Gastroesophageal sphincter (tissue), 4 donors: ENCODE measurements at regions not wholly inside any gene's neighbourhood (a gene's known extent, or its start where the extent isn't known, plus 50 kb on each side); places are given as distances from the start of the nearest gene placed in this dataset.
"Not testable (repeated sequence)": the region's sequence is repeated elsewhere in the genome, so short reads cannot be mapped to it uniquely, and the experiment has no call there.

Source experiments
- ATAC-seq: fragments of 150-250 bp; one replicate; pipeline ENCODE4 v1.9.1; 2016; ENCODE audit warnings: mild to moderate bottlenecking, moderate library complexity
- H3K27ac ChIP-seq, 4 donors: fragments of 200-600 bp; sonication (generic) in 3 of 4; 1 replicate in 3 of 4; 2 replicates in 1 of 4; pipeline ENCODE4 v1.5.1; 2016 to 2019
- H3K27me3 ChIP-seq: fragments of 200-600 bp; sonication (generic); one replicate; pipeline ENCODE4 v1.5.1; 2019
- H3K36me3 ChIP-seq, 2 donors: fragments of 200-600 bp; sonication (generic); one replicate each; pipeline ENCODE4 v1.5.1; 2019; ENCODE audit warnings: control low read depth in 1 of 2
- H3K4me1 ChIP-seq, 3 donors: fragments of 200-600 bp; sonication (generic); 1 replicate in 2 of 3; 2 replicates in 1 of 3; pipeline ENCODE4 v1.5.1; 2016 to 2019; ENCODE audit warnings: control low read depth in 2 of 3
- H3K4me3 ChIP-seq, 2 donors: fragments of 200-600 bp; sonication (generic); one replicate each; pipeline ENCODE4 v1.5.1; 2019; ENCODE audit warnings: mild to moderate bottlenecking in 1 of 2, moderate library complexity in 1 of 2
- H3K9me3 ChIP-seq, 3 donors: fragments of 200-600 bp; sonication (generic); one replicate each; pipeline ENCODE4 v1.5.1; 2017 to 2019; ENCODE audit warnings: control low read depth in 2 of 3
- EP300 ChIP-seq: sonication (generic); formaldehyde crosslinking; IDR thresholded peaks from one replicate; pipeline ENCODE4 v1.6.1; 2017; ENCODE audit warnings: antibody characterized with exemption, mild to moderate bottlenecking
- POLR2A ChIP-seq, 2 donors: fragments of 450-650 bp; IDR thresholded peaks; one replicate each; pipeline ENCODE4 v1.6.1; 2017; ENCODE audit warnings: antibody characterized with exemption in 2 of 2, mild to moderate bottlenecking in 2 of 2, moderate library complexity in 1 of 2
- POLR2AphosphoS5 ChIP-seq: sonication (generic); formaldehyde crosslinking; IDR thresholded peaks from one replicate; pipeline ENCODE4 v1.6.1; 2017; ENCODE audit warnings: antibody characterized with exemption
- WGBS, 2 donors: methylation state at CpG; one replicate each; pipeline ENCODE4 v1.1.5; 2018; ENCODE audit warnings: low coverage in 1 of 2; 5-methylcytosine and 5-hydroxymethylcytosine counted together
- TF ChIP-seq, protein P1 (sequence below), 4 experiments: fragments of 200-600 bp in 2 of 4; fragments of 450-650 bp in 2 of 4; sonication (generic) in 1 of 4; IDR thresholded peaks; one replicate each; pipeline ENCODE4 v1.5.1; 2017 to 2019; ENCODE audit warnings: antibody characterized with exemption in 4 of 4, mild to moderate bottlenecking in 2 of 4, moderate library complexity in 2 of 4

DNA sequence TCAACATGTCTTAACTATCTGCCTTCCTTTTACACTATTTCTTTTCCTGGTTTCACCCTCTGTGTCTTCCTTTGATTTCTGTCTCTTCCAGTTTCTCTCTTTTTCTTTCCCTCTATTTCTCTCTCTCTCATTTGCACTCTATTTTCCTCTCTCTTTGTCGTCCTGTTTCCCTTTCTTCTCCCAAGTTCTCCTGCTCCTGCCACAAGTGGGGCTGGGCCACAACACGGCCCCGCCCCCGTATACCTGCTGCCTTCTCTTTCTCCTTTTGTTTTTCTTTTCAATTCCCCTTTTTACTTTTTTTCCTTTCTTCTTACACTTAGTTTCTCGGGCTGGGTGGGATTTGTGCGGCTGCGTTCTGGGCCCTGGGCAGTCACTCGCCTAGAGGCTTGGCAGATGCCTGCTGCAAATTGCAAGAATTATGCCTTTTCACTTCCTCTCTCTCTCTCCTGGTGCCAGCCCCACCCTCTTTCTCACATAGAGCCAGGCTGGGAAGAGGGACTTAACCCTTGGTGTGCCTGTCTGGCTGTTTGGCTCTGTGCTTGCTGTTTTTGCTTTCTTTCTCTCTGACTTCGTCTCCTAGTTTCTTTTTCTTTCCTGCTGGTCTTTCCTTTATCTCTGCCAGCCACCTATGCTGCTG, 2139.4 kb downstream of the TP53TG3F start:
- Histone ChIP-seq H3K27ac (no peak overlapping the region), H3K4me1 (no peaks in the 10 kb centered on the region), H3K9me3 (no peaks in the 10 kb centered on the region), H3K36me3 (no peaks in the 10 kb centered on the region), H3K4me3 (no peak overlapping the region), H3K27me3 (peaks cover 4% of the 10 kb centered on the region)
- 68 to 80% methylated on average over 2 to 9 of the region's 9 CpGs for WGBS, 2 donors
- no peak for TF ChIP-seq POLR2AphosphoS5
- no peak for ATAC-seq

DNA sequence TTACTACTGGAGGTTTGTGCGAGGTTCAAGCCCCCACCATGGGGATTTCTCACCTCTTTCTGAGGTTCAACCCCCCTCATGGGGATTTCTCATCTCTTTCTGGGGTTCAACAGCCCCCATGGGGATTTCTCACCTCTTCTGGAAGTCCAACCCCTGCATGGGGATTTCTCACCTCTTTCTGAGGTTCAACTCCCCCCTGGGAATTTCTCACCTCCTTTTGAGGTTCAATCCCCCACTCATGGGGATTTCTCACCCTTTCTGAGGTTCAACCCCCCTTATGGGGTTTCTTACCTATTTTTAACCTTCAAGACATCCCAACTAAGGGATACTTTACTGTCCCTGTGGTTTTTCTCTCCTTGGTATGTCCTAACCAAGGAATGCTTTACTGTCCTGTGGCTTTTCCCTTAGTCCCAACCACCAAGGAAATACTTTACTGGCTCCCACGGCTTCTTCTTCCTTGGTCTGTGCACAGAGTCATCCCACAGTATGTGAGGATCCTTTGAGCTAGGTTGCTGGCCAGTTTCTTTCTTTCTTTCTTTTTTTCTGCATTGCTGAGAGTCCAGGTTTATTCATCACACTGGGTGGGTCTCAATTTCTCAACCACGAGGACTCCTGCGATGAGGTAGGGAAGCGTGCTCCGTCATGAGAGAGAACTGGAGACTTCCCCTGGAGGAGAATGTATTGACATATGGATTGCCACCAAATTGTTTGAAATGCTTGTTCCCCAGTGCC, 2140.2 kb downstream of the TP53TG3F start:
- TF ChIP-seq POLR2AphosphoS5 (no peak), EP300 (no peak), POLR2A (IDR thresholded peaks at IDR 0.05) (no peak)
- TF ChIP-seq, protein P1, sequence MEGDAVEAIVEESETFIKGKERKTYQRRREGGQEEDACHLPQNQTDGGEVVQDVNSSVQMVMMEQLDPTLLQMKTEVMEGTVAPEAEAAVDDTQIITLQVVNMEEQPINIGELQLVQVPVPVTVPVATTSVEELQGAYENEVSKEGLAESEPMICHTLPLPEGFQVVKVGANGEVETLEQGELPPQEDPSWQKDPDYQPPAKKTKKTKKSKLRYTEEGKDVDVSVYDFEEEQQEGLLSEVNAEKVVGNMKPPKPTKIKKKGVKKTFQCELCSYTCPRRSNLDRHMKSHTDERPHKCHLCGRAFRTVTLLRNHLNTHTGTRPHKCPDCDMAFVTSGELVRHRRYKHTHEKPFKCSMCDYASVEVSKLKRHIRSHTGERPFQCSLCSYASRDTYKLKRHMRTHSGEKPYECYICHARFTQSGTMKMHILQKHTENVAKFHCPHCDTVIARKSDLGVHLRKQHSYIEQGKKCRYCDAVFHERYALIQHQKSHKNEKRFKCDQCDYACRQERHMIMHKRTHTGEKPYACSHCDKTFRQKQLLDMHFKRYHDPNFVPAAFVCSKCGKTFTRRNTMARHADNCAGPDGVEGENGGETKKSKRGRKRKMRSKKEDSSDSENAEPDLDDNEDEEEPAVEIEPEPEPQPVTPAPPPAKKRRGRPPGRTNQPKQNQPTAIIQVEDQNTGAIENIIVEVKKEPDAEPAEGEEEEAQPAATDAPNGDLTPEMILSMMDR (IDR thresholded peaks at IDR 0.05), result no peak
- H3K27ac ChIP-seq, result no peak overlapping the region
- ATAC-seq, result no peak
- H3K27me3 ChIP-seq, result peaks cover 4% of the 10 kb centered on the region
- WGBS, 2 donors, result 6 to 40% methylated on average over 2 to 4 of the region's 6 CpGs
- H3K36me3 ChIP-seq, result no peaks in the 10 kb centered on the region
- no peaks in the 10 kb centered on the region for H3K9me3 ChIP-seq
- H3K4me3 ChIP-seq, result no peak overlapping the region
- H3K4me1 ChIP-seq, result no peaks in the 10 kb centered on the region

DNA sequence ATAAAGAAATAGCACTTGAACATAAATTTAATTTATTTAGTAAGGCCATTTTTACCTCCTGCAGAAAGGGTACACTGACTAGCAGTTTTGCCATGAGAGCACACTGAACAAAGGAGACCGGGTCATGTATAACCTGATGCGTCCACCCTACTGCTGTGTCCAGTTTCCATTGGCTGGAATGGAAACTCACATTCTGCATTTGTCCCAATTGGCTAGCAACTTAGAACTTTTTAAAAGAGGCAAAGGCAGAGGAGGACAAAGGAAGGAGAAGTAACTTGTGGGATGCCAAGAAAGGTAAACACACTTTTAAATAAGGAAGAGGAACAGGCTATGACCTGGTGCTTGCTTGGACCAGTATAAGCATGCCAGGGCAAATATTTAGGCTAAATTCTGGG, 2140.7 kb downstream of the TP53TG3F start:
- not testable (repeated sequence) for H3K9me3 ChIP-seq, ATAC-seq, H3K27ac ChIP-seq, H3K4me1 ChIP-seq, H3K4me3 ChIP-seq, H3K36me3 ChIP-seq, H3K27me3 ChIP-seq
- 94 to 95% methylated on average over 2 of the region's 2 CpGs for WGBS, 2 donors

DNA sequence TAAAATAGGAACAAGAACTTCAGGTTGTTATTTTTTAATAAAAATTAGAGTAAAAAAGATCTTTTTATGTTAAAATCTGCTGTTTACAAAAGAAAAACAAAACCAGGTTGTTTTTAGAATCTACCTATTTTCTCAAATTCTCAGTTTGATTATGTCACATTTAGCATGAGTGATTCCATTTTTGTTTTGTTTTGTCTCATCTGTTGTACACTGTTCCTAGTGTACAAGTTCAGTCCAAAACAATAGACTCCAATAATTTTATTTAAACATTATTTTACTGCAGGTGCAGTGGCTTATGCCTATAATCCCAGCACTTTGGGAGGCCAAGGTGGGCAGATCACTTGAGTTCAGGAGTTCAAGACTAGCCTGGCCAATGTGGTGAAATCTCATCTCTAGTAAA, 2142.7 kb downstream of the TP53TG3F start:
- peaks cover 4% of the 10 kb centered on the region for H3K27me3 ChIP-seq
- no peak overlapping the region for H3K4me3 ChIP-seq
- TF ChIP-seq POLR2A (IDR thresholded peaks at IDR 0.05), result no peak
- TF ChIP-seq POLR2AphosphoS5, result no peak
- no peak for TF ChIP-seq EP300
- TF ChIP-seq, protein P1 (IDR thresholded peaks at IDR 0.05), result no peak
- no peak for ATAC-seq
- H3K27ac ChIP-seq, result no peak overlapping the region
- no peaks in the 10 kb centered on the region for H3K36me3 ChIP-seq
- no peaks in the 10 kb centered on the region for H3K4me1 ChIP-seq
- no peaks in the 10 kb centered on the region for H3K9me3 ChIP-seq

DNA sequence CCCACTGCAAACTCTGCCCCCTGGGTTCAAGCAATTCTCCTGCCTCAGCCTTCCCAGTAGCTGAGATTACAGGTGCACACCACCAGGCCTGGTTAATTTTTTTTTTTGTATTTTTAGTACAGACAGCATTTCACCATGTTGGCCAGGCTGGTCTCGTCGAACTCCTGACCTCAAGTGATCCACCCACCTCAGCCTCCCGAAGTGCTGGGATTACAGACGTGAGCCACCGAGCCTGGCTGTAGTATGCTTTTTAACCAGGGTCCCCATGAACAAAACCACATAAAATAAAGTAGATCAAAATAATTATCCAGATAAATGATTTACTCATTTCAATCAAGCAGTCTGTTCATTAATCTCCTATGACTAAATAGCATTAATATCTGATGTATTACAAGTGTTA, 2144.0 kb downstream of the TP53TG3F start:
- H3K4me1 ChIP-seq, H3K9me3 ChIP-seq, ATAC-seq, H3K36me3 ChIP-seq, H3K27ac ChIP-seq, H3K27me3 ChIP-seq, H3K4me3 ChIP-seq: not testable (repeated sequence)
- WGBS, 2 donors, result 61 to 88% methylated on average over 5 of the region's 5 CpGs

DNA sequence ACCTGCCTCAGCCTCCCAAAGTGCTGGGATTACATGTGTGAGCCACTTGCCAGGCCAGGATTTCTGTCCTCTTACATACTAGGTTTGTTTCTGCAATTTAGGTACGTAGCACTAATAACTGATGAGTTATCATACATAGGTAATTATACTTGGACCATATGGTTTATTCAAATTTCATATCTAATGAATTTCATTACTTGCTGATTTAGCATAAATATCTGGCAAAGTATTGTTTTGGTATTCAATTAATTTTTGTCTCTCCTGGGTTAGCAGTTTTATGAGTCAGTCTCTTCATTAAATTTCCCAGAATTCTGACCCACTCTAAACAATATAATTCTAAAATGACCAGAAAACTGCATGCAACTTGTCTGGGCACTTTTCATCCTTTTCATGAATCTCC, 2146.5 kb downstream of the TP53TG3F start:
- Histone ChIP-seq H3K4me1 (no peaks in the 10 kb centered on the region), H3K36me3 (no peaks in the 10 kb centered on the region), H3K27ac (no peak overlapping the region), H3K9me3 (no peaks in the 10 kb centered on the region), H3K27me3 (no peaks in the 10 kb centered on the region), H3K4me3 (no peak overlapping the region)
- WGBS, 2 donors, result 54% methylated on average over 1 of the region's 1 CpG; no CpG with 5 or more reads in 1 of the 2 donors
- no peak for TF ChIP-seq EP300
- no peak for TF ChIP-seq POLR2A (IDR thresholded peaks at IDR 0.05)
- TF ChIP-seq, protein P1 (IDR thresholded peaks at IDR 0.05), result no peak
- no peak for TF ChIP-seq POLR2AphosphoS5
- no peak for ATAC-seq

DNA sequence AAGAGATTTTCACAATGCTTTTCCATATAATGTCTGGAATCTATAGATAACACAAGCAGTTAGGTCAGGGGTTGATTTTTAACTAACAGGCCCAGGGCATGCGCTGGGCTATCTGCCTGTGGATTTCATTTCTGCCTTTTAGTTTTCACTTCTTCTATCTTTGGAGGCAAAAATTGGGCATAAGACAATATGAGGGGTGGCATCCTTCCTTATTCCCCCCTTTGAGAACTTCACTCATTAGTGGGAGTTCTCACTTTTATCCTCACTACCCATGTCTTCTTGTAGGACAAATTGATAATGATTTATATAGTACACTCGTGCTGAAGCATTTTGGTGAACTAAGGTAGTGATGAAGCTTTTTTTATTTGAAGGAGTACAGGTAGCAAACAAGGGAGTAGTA, 2155.5 kb downstream of the TP53TG3F start:
- not testable (repeated sequence) for H3K27me3 ChIP-seq, H3K27ac ChIP-seq, H3K4me1 ChIP-seq, H3K36me3 ChIP-seq, ATAC-seq, H3K4me3 ChIP-seq
- peaks cover 0 to 37% (median 0%) of the 10 kb centered on the region in 3 donors for H3K9me3 ChIP-seq
- 45 to 55% methylated on average over 2 of the region's 2 CpGs for WGBS, 2 donors

DNA sequence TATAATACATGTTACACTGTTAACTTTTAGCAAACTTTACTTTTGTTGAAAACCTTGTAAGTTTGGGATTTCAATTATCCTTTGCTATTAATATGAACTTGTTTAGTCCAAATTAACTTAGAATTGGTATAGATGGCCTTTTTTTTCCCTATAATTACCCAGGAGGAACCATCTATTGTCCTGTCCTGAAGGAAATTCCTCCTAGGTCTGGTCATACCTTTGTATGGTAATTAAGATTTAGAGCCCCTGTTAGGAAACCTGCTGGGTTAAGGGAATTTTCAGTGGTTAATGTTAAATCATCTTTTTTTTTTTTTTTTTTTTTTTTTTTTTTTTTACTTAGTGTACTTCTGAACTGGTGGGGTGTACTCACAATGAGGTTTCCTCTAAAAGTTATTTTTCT, 2159.8 kb downstream of the TP53TG3F start:
- H3K27ac ChIP-seq, H3K27me3 ChIP-seq, H3K4me1 ChIP-seq, H3K4me3 ChIP-seq, ATAC-seq, H3K36me3 ChIP-seq: not testable (repeated sequence)
- peaks cover 0 to 42% (median 0%) of the 10 kb centered on the region in 3 donors for H3K9me3 ChIP-seq
